Vagina (tissue), 2 donors: ENCODE measurements at regions not wholly inside any gene's neighbourhood (a gene's known extent, or its start where the extent isn't known, plus 50 kb on each side); places are given as distances from the start of the nearest gene placed in this dataset.

Experiments used
- CTCF ChIP-seq, 3 experiments: fragments of 450-650 bp in 2 of 3; fragments of 200-600 bp in 1 of 3; sonication (generic) in 1 of 3; IDR thresholded peaks; one replicate each; pipeline ENCODE4 v1.5.1; 2017 to 2019; ENCODE audit warnings: antibody characterized with exemption in 3 of 3, mild to moderate bottlenecking in 2 of 3, moderate library complexity in 2 of 3
- POLR2A ChIP-seq, 2 donors: fragments of 450-650 bp; IDR thresholded peaks; one replicate each; pipeline ENCODE4 v1.6.1; 2017; ENCODE audit warnings: antibody characterized with exemption in 2 of 2, mild to moderate bottlenecking in 2 of 2, moderate library complexity in 2 of 2
- POLR2AphosphoS5 ChIP-seq, 2 donors: sonication (generic); formaldehyde crosslinking; IDR thresholded peaks; one replicate each; pipeline ENCODE4 v1.9.0; 2017; ENCODE audit warnings: antibody characterized with exemption in 2 of 2, mild to moderate bottlenecking in 2 of 2, low read depth in 1 of 2; ENCODE audit not compliant: insufficient read depth in 1 of 2

- TF ChIP-seq POLR2AphosphoS5 (IDR thresholded peaks at IDR 0.05; ENCODE audit: insufficient read depth in 1 of 2, low read depth in 1 of 2) = no peak
- TF ChIP-seq CTCF (IDR thresholded peaks at IDR 0.05) = no peak
- TF ChIP-seq POLR2A (IDR thresholded peaks at IDR 0.05) = no peak
Observed at GRCh38 chr5:158261674-158262367, 402.9 kb upstream of the CLINT1 start.
